ENCODE measurements at regions not wholly inside any gene's neighbourhood (a gene's known extent, or its start where the extent isn't known, plus 50 kb on each side); places are given as distances from the start of the nearest gene placed in this dataset.

DNA sequence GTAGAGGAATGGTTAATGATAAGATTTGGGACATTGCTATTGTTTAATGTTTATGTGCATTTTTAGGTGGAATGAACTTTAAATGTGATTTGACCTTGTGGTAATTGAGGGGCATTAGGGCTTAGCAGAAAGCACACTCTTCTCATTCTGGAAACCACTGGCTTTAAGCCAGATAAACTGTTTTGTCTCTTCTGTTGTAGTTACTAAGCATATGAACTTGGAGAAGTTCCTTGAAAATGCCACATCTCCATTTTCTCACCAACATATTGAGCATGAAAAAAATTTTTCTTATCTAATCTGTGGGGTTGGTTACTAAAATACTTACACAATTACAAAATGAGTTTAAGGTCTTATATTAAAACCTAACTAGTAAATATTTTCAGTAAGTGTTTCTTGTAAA, 70.8 kb upstream of the FSHR start:
- TF ChIP-seq, protein P1, sequence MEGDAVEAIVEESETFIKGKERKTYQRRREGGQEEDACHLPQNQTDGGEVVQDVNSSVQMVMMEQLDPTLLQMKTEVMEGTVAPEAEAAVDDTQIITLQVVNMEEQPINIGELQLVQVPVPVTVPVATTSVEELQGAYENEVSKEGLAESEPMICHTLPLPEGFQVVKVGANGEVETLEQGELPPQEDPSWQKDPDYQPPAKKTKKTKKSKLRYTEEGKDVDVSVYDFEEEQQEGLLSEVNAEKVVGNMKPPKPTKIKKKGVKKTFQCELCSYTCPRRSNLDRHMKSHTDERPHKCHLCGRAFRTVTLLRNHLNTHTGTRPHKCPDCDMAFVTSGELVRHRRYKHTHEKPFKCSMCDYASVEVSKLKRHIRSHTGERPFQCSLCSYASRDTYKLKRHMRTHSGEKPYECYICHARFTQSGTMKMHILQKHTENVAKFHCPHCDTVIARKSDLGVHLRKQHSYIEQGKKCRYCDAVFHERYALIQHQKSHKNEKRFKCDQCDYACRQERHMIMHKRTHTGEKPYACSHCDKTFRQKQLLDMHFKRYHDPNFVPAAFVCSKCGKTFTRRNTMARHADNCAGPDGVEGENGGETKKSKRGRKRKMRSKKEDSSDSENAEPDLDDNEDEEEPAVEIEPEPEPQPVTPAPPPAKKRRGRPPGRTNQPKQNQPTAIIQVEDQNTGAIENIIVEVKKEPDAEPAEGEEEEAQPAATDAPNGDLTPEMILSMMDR (IDR thresholded peaks at IDR 0.05) = no peak
- TF ChIP-seq POLR2A (IDR thresholded peaks at IDR 0.05) (no peak), POLR2AphosphoS5 (IDR thresholded peaks at IDR 0.05) (no peak), EP300 (IDR thresholded peaks at IDR 0.05) (no peak)
